PFSK-1 (cell line): ENCODE measurements at regions not wholly inside any gene's neighbourhood (a gene's known extent, or its start where the extent isn't known, plus 50 kb on each side); places are given as distances from the start of the nearest gene placed in this dataset.

ENCODE experiments used
- POLR2AphosphoS5 ChIP-seq: IDR thresholded peaks from 2 replicates; pipeline ENCODE4 v1.6.1; 2012; ENCODE audit warnings: low read depth, mild to moderate bottlenecking, control low read depth, low read length, moderate library complexity
- SIN3A ChIP-seq: IDR thresholded peaks from 2 replicates; pipeline ENCODE4 v1.6.1; 2012; ENCODE audit warnings: mild to moderate bottlenecking, low read length, moderate library complexity, borderline replicate concordance; ENCODE audit not compliant: insufficient read depth

- TF ChIP-seq POLR2AphosphoS5 (no peak), SIN3A (no peak)
These were observed 184.4 kb downstream of the SIPA1L2 start for GRCh38 chr1:232445361-232446106.
